LNCAP (cell line): ENCODE measurements at regions not wholly inside any gene's neighbourhood (a gene's known extent, or its start where the extent isn't known, plus 50 kb on each side); places are given as distances from the start of the nearest gene placed in this dataset.

Experiments used
- CTCF ChIP-seq: fragments of 450-650 bp; IDR thresholded peaks from 2 replicates; pipeline ENCODE4 v1.5.1; 2017; ENCODE audit warnings: mild to moderate bottlenecking

- no peak for TF ChIP-seq CTCF
These were observed 489.1 kb downstream of the RMST start for GRCh38 chr12:97951717-97952116.

- TF ChIP-seq CTCF, result no peak
These were observed 494.5 kb downstream of the RMST start for GRCh38 chr12:97957109-97957508.

GRCh38 chr12:97960225-97960624 lies 497.6 kb downstream of the RMST start:
- no peak for TF ChIP-seq CTCF

- TF ChIP-seq CTCF, result peak; percentile 82
These were observed 498.4 kb downstream of the RMST start for GRCh38 chr12:97960741-97961608.

GRCh38 chr12:97967831-97968230 lies 505.2 kb downstream of the RMST start:
- TF ChIP-seq CTCF, result no peak

- TF ChIP-seq CTCF, result no peak
These were observed 506.1 kb downstream of the RMST start for GRCh38 chr12:97968641-97969197.

GRCh38 chr12:97977870-97978405 lies 515.3 kb downstream of the RMST start:
- no peak for TF ChIP-seq CTCF
